ENCODE measurements at regions not wholly inside any gene's neighbourhood (a gene's known extent, or its start where the extent isn't known, plus 50 kb on each side); places are given as distances from the start of the nearest gene placed in this dataset.
"Not testable (repeated sequence)": the region's sequence is repeated elsewhere in the genome, so short reads cannot be mapped to it uniquely, and the experiment has no call there.

GRCh38 chr13:44652168-44652567 lies 76.0 kb upstream of the TSC22D1 start:
- DNase-seq = no peak

GRCh38 chr13:44651724-44652123 lies 75.6 kb upstream of the TSC22D1 start:
- DNase-seq = no peak

GRCh38 chr13:44651209-44651608 lies 75.1 kb upstream of the TSC22D1 start:
- no peak for DNase-seq

GRCh38 chr13:44649834-44650233 lies 73.7 kb upstream of the TSC22D1 start:
- no peak for DNase-seq

GRCh38 chr13:44649104-44649428 lies 72.9 kb upstream of the TSC22D1 start:
- DNase-seq = no peak

GRCh38 chr13:44648392-44649103 lies 72.4 kb upstream of the TSC22D1 start:
- no peak for DNase-seq

GRCh38 chr13:44647560-44647959 lies 71.4 kb upstream of the TSC22D1 start:
- not testable (repeated sequence) for DNase-seq

- DNase-seq = no peak
Observed at GRCh38 chr13:44646044-44646443, 69.9 kb upstream of the TSC22D1 start.

GRCh38 chr13:44643256-44643655 lies 67.1 kb upstream of the TSC22D1 start:
- no peak for DNase-seq

- DNase-seq = no peak
Observed at GRCh38 chr13:44637581-44637980, 61.5 kb upstream of the TSC22D1 start.

- DNase-seq = no peak
Observed at GRCh38 chr13:44629465-44630183, 53.5 kb upstream of the TSC22D1 start.

- DNase-seq = not testable (repeated sequence)
Observed at GRCh38 chr13:44628826-44629225, 52.7 kb upstream of the TSC22D1 start.

- DNase-seq = no peak
Observed at GRCh38 chr13:44627441-44627840, 51.3 kb upstream of the TSC22D1 start.

- DNase-seq = no peak
Observed at GRCh38 chr13:44626176-44626575, 50.0 kb upstream of the TSC22D1 start.

All from DMS79 (cell line).